H9 (cell line): ENCODE measurements at regions not wholly inside any gene's neighbourhood (a gene's known extent, or its start where the extent isn't known, plus 50 kb on each side); places are given as distances from the start of the nearest gene placed in this dataset.

ENCODE experiments used
- DNase-seq: peaks from one replicate; pipeline ENCODE4 v3.0.0-alpha.2; 2017
- H2AFZ ChIP-seq: one replicate; pipeline ENCODE4 v1.6.1; 2013; ENCODE audit warnings: mild to moderate bottlenecking, low read length, control low read depth, moderate library complexity
- H2AK5ac ChIP-seq: 2 replicates; pipeline ENCODE4 v1.6.1; 2013; ENCODE audit warnings: low read length, control low read depth, mixed read lengths; ENCODE audit not compliant: insufficient read length
- H2BK120ac ChIP-seq: one replicate; pipeline ENCODE4 v1.6.1; 2013; ENCODE audit warnings: low read depth, mild to moderate bottlenecking, low read length, control low read depth, inconsistent platforms; ENCODE audit not compliant: poor library complexity, severe bottlenecking
- H2BK12ac ChIP-seq: 2 replicates; pipeline ENCODE4 v1.6.1; 2013; ENCODE audit warnings: low read length, control low read depth, mixed read lengths, low read depth; ENCODE audit not compliant: insufficient read length
- H2BK15ac ChIP-seq: 2 replicates; pipeline ENCODE4 v1.6.1; 2013; ENCODE audit warnings: low read depth, low read length, control low read depth
- H2BK20ac ChIP-seq: one replicate; pipeline ENCODE4 v1.6.1; 2013; ENCODE audit warnings: low read depth, mild to moderate bottlenecking, low read length, control low read depth, inconsistent platforms; ENCODE audit not compliant: poor library complexity, severe bottlenecking
- H2BK5ac ChIP-seq: 2 replicates; pipeline ENCODE4 v1.6.1; 2013; ENCODE audit warnings: low read length, control low read depth, mixed read lengths; ENCODE audit not compliant: insufficient read length
- H3K14ac ChIP-seq: 2 replicates; pipeline ENCODE4 v1.6.1; 2013; ENCODE audit warnings: low read length, control low read depth; ENCODE audit not compliant: insufficient read depth
- H3K18ac ChIP-seq: 2 replicates; pipeline ENCODE4 v1.6.1; 2013; ENCODE audit warnings: low read depth, mild to moderate bottlenecking, mixed read lengths, low read length, control low read depth; ENCODE audit not compliant: insufficient read length
- H3K23ac ChIP-seq: 2 replicates; pipeline ENCODE4 v1.6.1; 2013; ENCODE audit warnings: low read length, control low read depth, mixed read lengths, low read depth; ENCODE audit not compliant: insufficient read length
- H3K23me2 ChIP-seq: 2 replicates; pipeline ENCODE4 v1.6.1; 2013; ENCODE audit warnings: low read depth, mild to moderate bottlenecking, mixed read lengths, low read length, control low read depth; ENCODE audit not compliant: insufficient read length, poor library complexity, severe bottlenecking
- H3K27ac ChIP-seq: 2 replicates; pipeline ENCODE4 v1.5.1; 2013; ENCODE audit warnings: low read length, control low read depth, mixed read lengths, low read depth; ENCODE audit not compliant: insufficient read length
- H3K27me3 ChIP-seq: 2 replicates; pipeline ENCODE4 v1.6.1; 2013; ENCODE audit warnings: low read length, control low read depth, inconsistent platforms; ENCODE audit not compliant: insufficient read depth
- H3K4ac ChIP-seq: 2 replicates; pipeline ENCODE4 v1.6.1; 2013; ENCODE audit warnings: low read depth, mild to moderate bottlenecking, control low read depth, inconsistent platforms, low read length, moderate library complexity
- H3K4me1 ChIP-seq: 2 replicates; pipeline ENCODE4 v1.6.1; 2013; ENCODE audit warnings: low read length, control low read depth, inconsistent platforms; ENCODE audit not compliant: insufficient read depth
- H3K4me2 ChIP-seq: 2 replicates; pipeline ENCODE4 v1.6.1; 2013; ENCODE audit warnings: low read length, control low read depth, mixed read lengths; ENCODE audit not compliant: insufficient read length, insufficient read depth
- H3K56ac ChIP-seq: 2 replicates; pipeline ENCODE4 v1.6.1; 2013; ENCODE audit warnings: low read depth, mild to moderate bottlenecking, mixed read lengths, low read length, control low read depth; ENCODE audit not compliant: insufficient read length
- H3K79me1 ChIP-seq: 2 replicates; pipeline ENCODE4 v1.6.1; 2013; ENCODE audit warnings: low read depth, mild to moderate bottlenecking, moderate library complexity, low read length, control low read depth, inconsistent platforms; ENCODE audit not compliant: insufficient read depth, poor library complexity, severe bottlenecking
- H3K79me2 ChIP-seq: 2 replicates; pipeline ENCODE4 v1.6.1; 2013; ENCODE audit warnings: low read length, control low read depth, inconsistent platforms; ENCODE audit not compliant: insufficient read depth
- H3K9ac ChIP-seq: 2 replicates; pipeline ENCODE4 v1.6.1; 2013; ENCODE audit warnings: low read length, control low read depth, mixed read lengths; ENCODE audit not compliant: insufficient read length; ENCODE audit errors: extremely low read depth
- H3K9me3 ChIP-seq: one replicate; pipeline ENCODE4 v1.6.1; 2013; ENCODE audit warnings: low read depth, low read length, inconsistent platforms; ENCODE audit not compliant: control insufficient read depth
- H3T11ph ChIP-seq: one replicate; pipeline ENCODE4 v1.6.1; 2013; ENCODE audit warnings: mild to moderate bottlenecking, low read length, control low read depth, inconsistent platforms
- H4K20me1 ChIP-seq: one replicate; pipeline ENCODE4 v1.6.1; 2013; ENCODE audit not compliant: control insufficient read depth, insufficient read length, insufficient read depth
- H4K5ac ChIP-seq: 2 replicates; pipeline ENCODE4 v1.6.1; 2013; ENCODE audit warnings: low read depth, mild to moderate bottlenecking, mixed read lengths, low read length, control low read depth; ENCODE audit not compliant: insufficient read length
- H4K8ac ChIP-seq: replicated peaks from 2 replicates; pipeline ENCODE4 v1.6.1; 2013; ENCODE audit warnings: low read length, control low read depth, mixed read lengths, low read depth; ENCODE audit not compliant: insufficient read length
- H4K91ac ChIP-seq: 2 replicates; pipeline ENCODE4 v1.6.1; 2013; ENCODE audit warnings: low read depth, mild to moderate bottlenecking, moderate library complexity, mixed read lengths, low read length, control low read depth; ENCODE audit not compliant: insufficient read length
- H3K27ac Mint-ChIP-seq, 3 experiments: 2 replicates in 2 of 3; 3 replicates in 1 of 3; pipeline ENCODE4 v1.8.0; 2020 to 2021; ENCODE audit warnings: mixed read lengths in 3 of 3, mild to moderate bottlenecking in 1 of 3, moderate library complexity in 1 of 3
- H3K27me3 Mint-ChIP-seq: 2 replicates; pipeline ENCODE4 v1.8.0; 2021; ENCODE audit warnings: low read depth, mild to moderate bottlenecking, moderate library complexity, mixed read lengths
- H3K36me3 Mint-ChIP-seq, 3 experiments: 2 replicates in 2 of 3; 3 replicates in 1 of 3; pipeline ENCODE4 v1.8.0; 2020 to 2021; ENCODE audit warnings: low read depth in 3 of 3, mixed read lengths in 3 of 3; ENCODE audit not compliant: insufficient read depth in 1 of 3
- H3K4me1 Mint-ChIP-seq, 2 experiments: 2 replicates each; pipeline ENCODE4 v1.8.0; 2020; ENCODE audit warnings: mixed read lengths in 2 of 2
- H3K4me3 Mint-ChIP-seq, 2 experiments: 2 replicates in 1 of 2; 3 replicates in 1 of 2; pipeline ENCODE4 v1.8.0; 2020 to 2021; ENCODE audit warnings: mild to moderate bottlenecking in 2 of 2, mixed read lengths in 2 of 2, moderate library complexity in 1 of 2
- H3K9me3 Mint-ChIP-seq, 2 experiments: 2 replicates in 1 of 2; 3 replicates in 1 of 2; pipeline ENCODE4 v1.8.0; 2020; ENCODE audit warnings: mild to moderate bottlenecking in 2 of 2, mixed read lengths in 2 of 2, moderate library complexity in 1 of 2
- WGBS: extraction: QIAGEN DNeasy Blood & Tissue Kit; methylation state at CpG from one replicate; pipeline ENCODE4 v1.1.7; 2013; ENCODE audit warnings: missing lambda C conversion rate, low lambda C conversion rate, mixed read lengths; ENCODE audit not compliant: insufficient read length; ENCODE audit errors: extremely low coverage; 5-methylcytosine and 5-hydroxymethylcytosine counted together
- TF ChIP-seq, protein P1 (sequence below): fragments of 200-600 bp; sonication (generic); conservative IDR thresholded peaks from 3 replicates; pipeline ENCODE4 v1.8.0; 2021; ENCODE audit warnings: antibody characterized with exemption, mild to moderate bottlenecking

DNA sequence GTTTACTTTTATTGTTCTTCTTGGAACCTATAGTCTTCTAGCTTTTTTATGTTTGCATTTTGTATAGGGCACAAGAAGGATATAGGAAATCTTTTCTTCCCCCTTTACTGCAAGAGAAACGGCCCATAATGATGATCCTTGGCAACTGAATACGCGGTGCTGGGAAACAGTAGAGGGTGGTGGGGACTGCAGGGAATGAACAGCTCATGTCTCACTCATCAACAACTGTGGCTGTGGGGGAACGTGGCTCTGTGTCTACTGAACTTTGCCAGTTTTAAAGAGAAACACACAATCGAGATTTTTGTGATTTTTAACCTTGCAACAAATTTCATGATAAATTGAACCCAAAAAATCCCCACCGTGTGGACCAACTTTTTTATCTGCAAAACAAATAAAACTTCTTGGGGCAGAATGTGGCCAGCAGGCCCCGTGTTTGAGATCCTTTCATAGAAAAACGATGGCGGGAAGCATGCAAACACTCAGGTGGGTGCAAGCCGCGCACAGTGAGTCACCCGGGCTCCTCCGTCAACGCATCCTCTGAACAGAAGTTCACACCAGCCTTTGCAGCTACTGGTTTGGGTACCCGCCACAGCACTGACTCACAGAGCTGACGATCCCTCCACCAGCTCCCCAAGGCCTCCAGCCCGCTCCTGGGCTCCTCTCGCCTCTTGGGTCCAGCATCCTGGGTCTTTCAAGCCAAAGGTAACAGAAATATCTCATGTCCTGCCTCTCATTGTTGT lies 149.3 kb downstream of the COL6A3 start:
- H3K4me2 ChIP-seq, result no peak overlapping the region
- no peak overlapping the region for H3K18ac ChIP-seq
- H3K56ac ChIP-seq, result no peak overlapping the region
- no peak overlapping the region for H4K91ac ChIP-seq
- no peaks in the 10 kb centered on the region for H3K79me1 ChIP-seq
- H3K27me3 Mint-ChIP-seq, result no peaks in the 10 kb centered on the region; the same call in none of the 2 replicates
- no peak overlapping the region for H3K9ac ChIP-seq
- TF ChIP-seq, protein P1, sequence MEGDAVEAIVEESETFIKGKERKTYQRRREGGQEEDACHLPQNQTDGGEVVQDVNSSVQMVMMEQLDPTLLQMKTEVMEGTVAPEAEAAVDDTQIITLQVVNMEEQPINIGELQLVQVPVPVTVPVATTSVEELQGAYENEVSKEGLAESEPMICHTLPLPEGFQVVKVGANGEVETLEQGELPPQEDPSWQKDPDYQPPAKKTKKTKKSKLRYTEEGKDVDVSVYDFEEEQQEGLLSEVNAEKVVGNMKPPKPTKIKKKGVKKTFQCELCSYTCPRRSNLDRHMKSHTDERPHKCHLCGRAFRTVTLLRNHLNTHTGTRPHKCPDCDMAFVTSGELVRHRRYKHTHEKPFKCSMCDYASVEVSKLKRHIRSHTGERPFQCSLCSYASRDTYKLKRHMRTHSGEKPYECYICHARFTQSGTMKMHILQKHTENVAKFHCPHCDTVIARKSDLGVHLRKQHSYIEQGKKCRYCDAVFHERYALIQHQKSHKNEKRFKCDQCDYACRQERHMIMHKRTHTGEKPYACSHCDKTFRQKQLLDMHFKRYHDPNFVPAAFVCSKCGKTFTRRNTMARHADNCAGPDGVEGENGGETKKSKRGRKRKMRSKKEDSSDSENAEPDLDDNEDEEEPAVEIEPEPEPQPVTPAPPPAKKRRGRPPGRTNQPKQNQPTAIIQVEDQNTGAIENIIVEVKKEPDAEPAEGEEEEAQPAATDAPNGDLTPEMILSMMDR, result no peak
- H3K27me3 ChIP-seq, result no peaks in the 10 kb centered on the region
- H3K27ac Mint-ChIP-seq, result no peak overlapping the region
- H3T11ph ChIP-seq, result no peak overlapping the region
- H3K4ac ChIP-seq, result no peak overlapping the region
- H3K27ac ChIP-seq, result no peak overlapping the region
- H3K9me3 ChIP-seq, result no peaks in the 10 kb centered on the region
- H2BK20ac ChIP-seq, result no peak overlapping the region
- H3K4me3 Mint-ChIP-seq, result no peak overlapping the region
- H2BK5ac ChIP-seq, result no peak overlapping the region
- H4K20me1 ChIP-seq, result no peaks in the 10 kb centered on the region
- H2BK120ac ChIP-seq, result no peak overlapping the region
- no peak overlapping the region for H2AFZ ChIP-seq
- no peaks in the 10 kb centered on the region for H3K9me3 Mint-ChIP-seq
- peaks cover 4 to 7% of the 10 kb centered on the region in 2 experiments; a peak in 3 of 4 replicates for H3K4me1 Mint-ChIP-seq
- H4K5ac ChIP-seq, result no peak overlapping the region
- H3K79me2 ChIP-seq, result no peaks in the 10 kb centered on the region
- H3K4me1 ChIP-seq, result no peaks in the 10 kb centered on the region
- H3K23ac ChIP-seq, result no peak overlapping the region
- H3K14ac ChIP-seq, result no peak overlapping the region
- no peak overlapping the region for H2BK12ac ChIP-seq
- WGBS, result no CpG with 5 or more reads among the region's 18 CpGs
- no peaks in the 10 kb centered on the region for H3K36me3 Mint-ChIP-seq
- no peak overlapping the region for H2AK5ac ChIP-seq
- no peak overlapping the region for H2BK15ac ChIP-seq
- no peak for DNase-seq
- no peaks in the 10 kb centered on the region for H3K23me2 ChIP-seq
- no peak overlapping the region for H4K8ac ChIP-seq
